Right hindlimb (tissue), 1 donor: ENCODE measurements at regions not wholly inside any gene's neighbourhood (a gene's known extent, or its start where the extent isn't known, plus 50 kb on each side); places are given as distances from the start of the nearest gene placed in this dataset.

Experiments
- DNase-seq: peaks from one replicate; pipeline ENCODE4 v3.0.0-alpha.2; 2018

GRCh38 chr19:27705896-27706295, 1507.1 kb downstream of the UQCRFS1 start:
- no peak for DNase-seq

GRCh38 chr19:27694361-27695055, 1518.4 kb downstream of the UQCRFS1 start:
- no peak for DNase-seq

- no peak for DNase-seq
Observed at GRCh38 chr19:27691991-27692390, 1521.0 kb downstream of the UQCRFS1 start.

- no peak for DNase-seq
Observed at GRCh38 chr19:27689734-27690241, 1523.2 kb downstream of the UQCRFS1 start.

- no peak for DNase-seq
Observed at GRCh38 chr19:27684293-27684692, 1528.7 kb downstream of the UQCRFS1 start.

- no peak for DNase-seq
Observed at GRCh38 chr19:27681972-27682371, 1531.0 kb downstream of the UQCRFS1 start.

- no peak for DNase-seq
Observed at GRCh38 chr19:27679905-27680304, 1533.0 kb downstream of the UQCRFS1 start.

- no peak for DNase-seq
Observed at GRCh38 chr19:27679399-27679798, 1533.6 kb downstream of the UQCRFS1 start.

GRCh38 chr19:27676877-27677276, 1536.1 kb downstream of the UQCRFS1 start:
- DNase-seq = no peak

GRCh38 chr19:27676334-27676733, 1536.6 kb downstream of the UQCRFS1 start:
- no peak for DNase-seq

- DNase-seq = no peak
Observed at GRCh38 chr19:27675771-27676170, 1537.2 kb downstream of the UQCRFS1 start.

GRCh38 chr19:27674701-27675100, 1538.2 kb downstream of the UQCRFS1 start:
- no peak for DNase-seq

GRCh38 chr19:27673986-27674385, 1539.0 kb downstream of the UQCRFS1 start:
- no peak for DNase-seq

- no peak for DNase-seq
Observed at GRCh38 chr19:27672309-27673047, 1540.5 kb downstream of the UQCRFS1 start.

GRCh38 chr19:27671876-27672275, 1541.1 kb downstream of the UQCRFS1 start:
- DNase-seq = no peak

GRCh38 chr19:27660428-27660827, 1552.5 kb downstream of the UQCRFS1 start:
- no peak for DNase-seq

- DNase-seq = no peak
Observed at GRCh38 chr19:27657271-27658051, 1555.5 kb downstream of the UQCRFS1 start.

- DNase-seq = no peak
Observed at GRCh38 chr19:27654266-27654990, 1558.5 kb downstream of the UQCRFS1 start.

GRCh38 chr19:27652796-27653195, 1560.2 kb downstream of the UQCRFS1 start:
- no peak for DNase-seq

GRCh38 chr19:27652281-27652680, 1560.7 kb downstream of the UQCRFS1 start:
- DNase-seq = no peak

GRCh38 chr19:27647423-27647822, 1565.5 kb downstream of the UQCRFS1 start:
- DNase-seq = no peak

GRCh38 chr19:27635401-27635800, 1577.5 kb downstream of the UQCRFS1 start:
- DNase-seq = no peak

GRCh38 chr19:27618006-27618405, 1594.9 kb downstream of the UQCRFS1 start:
- DNase-seq = no peak
